Fibroblast of the conjunctiva (primary cell): ENCODE measurements at regions not wholly inside any gene's neighbourhood (a gene's known extent, or its start where the extent isn't known, plus 50 kb on each side); places are given as distances from the start of the nearest gene placed in this dataset.

Source experiments
- DNase-seq: peaks from one replicate; pipeline ENCODE4 v3.0.0-alpha.2; 2010; ENCODE audit warnings: low read depth

GRCh38 chr2:217717646-217718045 lies 285.1 kb downstream of the TNS1 start:
- DNase-seq = no peak

GRCh38 chr2:217715484-217715883 lies 287.3 kb downstream of the TNS1 start:
- no peak for DNase-seq

- DNase-seq = no peak
These were observed 288.5 kb downstream of the TNS1 start for GRCh38 chr2:217714287-217714751.

- DNase-seq = no peak
These were observed 289.2 kb downstream of the TNS1 start for GRCh38 chr2:217713395-217714286.

- DNase-seq = no peak
These were observed 290.4 kb downstream of the TNS1 start for GRCh38 chr2:217712431-217712830.

GRCh38 chr2:217711188-217711587 lies 291.6 kb downstream of the TNS1 start:
- no peak for DNase-seq

- no peak for DNase-seq
These were observed 292.5 kb downstream of the TNS1 start for GRCh38 chr2:217710211-217710765.

- no peak for DNase-seq
These were observed 293.2 kb downstream of the TNS1 start for GRCh38 chr2:217709478-217710210.

GRCh38 chr2:217707131-217707611 lies 295.6 kb downstream of the TNS1 start:
- DNase-seq = no peak

- DNase-seq = no peak
These were observed 296.3 kb downstream of the TNS1 start for GRCh38 chr2:217706513-217706912.

GRCh38 chr2:217706095-217706494 lies 296.7 kb downstream of the TNS1 start:
- DNase-seq = no peak

- no peak for DNase-seq
These were observed 297.3 kb downstream of the TNS1 start for GRCh38 chr2:217705461-217705860.

- DNase-seq = no peak
These were observed 298.8 kb downstream of the TNS1 start for GRCh38 chr2:217703999-217704398.

- no peak for DNase-seq
These were observed 299.7 kb downstream of the TNS1 start for GRCh38 chr2:217703102-217703501.

GRCh38 chr2:217701622-217702021 lies 301.2 kb downstream of the TNS1 start:
- DNase-seq = no peak

GRCh38 chr2:217698691-217699090 lies 304.1 kb downstream of the TNS1 start:
- no peak for DNase-seq

GRCh38 chr2:217695033-217695520 lies 307.7 kb downstream of the TNS1 start:
- peak; percentile 87 for DNase-seq

- no peak for DNase-seq
These were observed 308.5 kb downstream of the TNS1 start for GRCh38 chr2:217694291-217694690.

GRCh38 chr2:217693363-217693762 lies 309.4 kb downstream of the TNS1 start:
- DNase-seq = no peak

- peak; percentile 61 for DNase-seq
These were observed 310.7 kb downstream of the TNS1 start for GRCh38 chr2:217691920-217692666.

- no peak for DNase-seq
These were observed 311.3 kb downstream of the TNS1 start for GRCh38 chr2:217691516-217691915.

- DNase-seq = no peak
These were observed 313.7 kb downstream of the TNS1 start for GRCh38 chr2:217689053-217689452.
